ENCODE measurements at regions not wholly inside any gene's neighbourhood (a gene's known extent, or its start where the extent isn't known, plus 50 kb on each side); places are given as distances from the start of the nearest gene placed in this dataset.

- TF ChIP-seq, protein P1, sequence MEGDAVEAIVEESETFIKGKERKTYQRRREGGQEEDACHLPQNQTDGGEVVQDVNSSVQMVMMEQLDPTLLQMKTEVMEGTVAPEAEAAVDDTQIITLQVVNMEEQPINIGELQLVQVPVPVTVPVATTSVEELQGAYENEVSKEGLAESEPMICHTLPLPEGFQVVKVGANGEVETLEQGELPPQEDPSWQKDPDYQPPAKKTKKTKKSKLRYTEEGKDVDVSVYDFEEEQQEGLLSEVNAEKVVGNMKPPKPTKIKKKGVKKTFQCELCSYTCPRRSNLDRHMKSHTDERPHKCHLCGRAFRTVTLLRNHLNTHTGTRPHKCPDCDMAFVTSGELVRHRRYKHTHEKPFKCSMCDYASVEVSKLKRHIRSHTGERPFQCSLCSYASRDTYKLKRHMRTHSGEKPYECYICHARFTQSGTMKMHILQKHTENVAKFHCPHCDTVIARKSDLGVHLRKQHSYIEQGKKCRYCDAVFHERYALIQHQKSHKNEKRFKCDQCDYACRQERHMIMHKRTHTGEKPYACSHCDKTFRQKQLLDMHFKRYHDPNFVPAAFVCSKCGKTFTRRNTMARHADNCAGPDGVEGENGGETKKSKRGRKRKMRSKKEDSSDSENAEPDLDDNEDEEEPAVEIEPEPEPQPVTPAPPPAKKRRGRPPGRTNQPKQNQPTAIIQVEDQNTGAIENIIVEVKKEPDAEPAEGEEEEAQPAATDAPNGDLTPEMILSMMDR (conservative IDR thresholded peaks at IDR 0.05; ENCODE audit: low read depth, low read length), result no peak
- no peak for TF ChIP-seq EZH2 (IDR thresholded peaks at IDR 0.05; ENCODE audit: borderline replicate concordance, low read depth, low read length, poor library complexity, severe bottlenecking)
Observed at GRCh38 chr6:56343295-56343694, 95.9 kb upstream of the COL21A1 start.

Measured in A673 (cell line).